Neural progenitor cell (in vitro differentiated cells): ENCODE measurements at regions not wholly inside any gene's neighbourhood (a gene's known extent, or its start where the extent isn't known, plus 50 kb on each side); places are given as distances from the start of the nearest gene placed in this dataset.
"Not testable (repeated sequence)": the region's sequence is repeated elsewhere in the genome, so short reads cannot be mapped to it uniquely, and the experiment has no call there.

Experiments
- EZH2phosphoT487 ChIP-seq: fragments of 200-600 bp; sonication (generic); IDR thresholded peaks from 2 replicates; pipeline ENCODE4 v1.6.1; 2017; ENCODE audit warnings: antibody characterized with exemption
- TF ChIP-seq, protein P1 (sequence below): fragments of 200-600 bp; sonication (generic); IDR thresholded peaks from 2 replicates; pipeline ENCODE4 v1.5.1; 2017; ENCODE audit warnings: antibody characterized with exemption, mild to moderate bottlenecking

DNA sequence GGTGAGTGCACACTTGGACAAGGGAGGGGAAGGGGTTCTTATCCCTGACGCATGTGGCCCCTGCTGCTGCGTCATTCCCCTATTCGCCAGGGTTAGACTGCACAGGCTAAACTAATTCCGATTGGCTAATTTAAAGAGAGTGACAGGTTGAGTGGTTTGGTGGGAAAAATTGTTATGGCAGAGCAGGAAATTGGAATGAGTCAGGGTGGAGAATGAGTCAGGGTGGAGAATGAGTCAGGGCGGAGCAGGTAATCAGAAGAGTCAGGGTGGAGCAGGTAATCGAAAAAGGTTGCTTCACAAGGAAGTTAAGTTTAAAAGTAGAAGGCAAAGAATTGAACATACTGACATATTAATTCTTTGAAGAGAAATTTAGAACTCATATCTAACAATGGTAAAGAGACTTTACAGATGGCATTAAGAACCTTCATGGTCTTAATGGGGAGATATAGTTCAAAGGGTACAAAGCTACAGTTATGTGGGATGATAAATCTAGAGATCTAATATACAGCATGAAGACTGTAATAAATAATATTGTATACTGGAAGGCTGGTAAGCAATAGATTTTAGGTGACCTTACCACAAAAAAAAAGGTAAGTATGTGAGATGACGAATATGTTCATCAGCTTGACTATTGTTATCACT is 60.5 kb upstream of the XPO1 start:
- TF ChIP-seq EZH2phosphoT487, result not testable (repeated sequence)
- TF ChIP-seq, protein P1, sequence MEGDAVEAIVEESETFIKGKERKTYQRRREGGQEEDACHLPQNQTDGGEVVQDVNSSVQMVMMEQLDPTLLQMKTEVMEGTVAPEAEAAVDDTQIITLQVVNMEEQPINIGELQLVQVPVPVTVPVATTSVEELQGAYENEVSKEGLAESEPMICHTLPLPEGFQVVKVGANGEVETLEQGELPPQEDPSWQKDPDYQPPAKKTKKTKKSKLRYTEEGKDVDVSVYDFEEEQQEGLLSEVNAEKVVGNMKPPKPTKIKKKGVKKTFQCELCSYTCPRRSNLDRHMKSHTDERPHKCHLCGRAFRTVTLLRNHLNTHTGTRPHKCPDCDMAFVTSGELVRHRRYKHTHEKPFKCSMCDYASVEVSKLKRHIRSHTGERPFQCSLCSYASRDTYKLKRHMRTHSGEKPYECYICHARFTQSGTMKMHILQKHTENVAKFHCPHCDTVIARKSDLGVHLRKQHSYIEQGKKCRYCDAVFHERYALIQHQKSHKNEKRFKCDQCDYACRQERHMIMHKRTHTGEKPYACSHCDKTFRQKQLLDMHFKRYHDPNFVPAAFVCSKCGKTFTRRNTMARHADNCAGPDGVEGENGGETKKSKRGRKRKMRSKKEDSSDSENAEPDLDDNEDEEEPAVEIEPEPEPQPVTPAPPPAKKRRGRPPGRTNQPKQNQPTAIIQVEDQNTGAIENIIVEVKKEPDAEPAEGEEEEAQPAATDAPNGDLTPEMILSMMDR, result not testable (repeated sequence)
